Activated gamma-delta T cell (primary cell): ENCODE measurements at regions not wholly inside any gene's neighbourhood (a gene's known extent, or its start where the extent isn't known, plus 50 kb on each side); places are given as distances from the start of the nearest gene placed in this dataset.
"Not testable (repeated sequence)": the region's sequence is repeated elsewhere in the genome, so short reads cannot be mapped to it uniquely, and the experiment has no call there.

Experiments
- DNase-seq: peaks from one replicate; lab custom pipeline; 2025; lab: John Stamatoyannopoulos, UW

DNA sequence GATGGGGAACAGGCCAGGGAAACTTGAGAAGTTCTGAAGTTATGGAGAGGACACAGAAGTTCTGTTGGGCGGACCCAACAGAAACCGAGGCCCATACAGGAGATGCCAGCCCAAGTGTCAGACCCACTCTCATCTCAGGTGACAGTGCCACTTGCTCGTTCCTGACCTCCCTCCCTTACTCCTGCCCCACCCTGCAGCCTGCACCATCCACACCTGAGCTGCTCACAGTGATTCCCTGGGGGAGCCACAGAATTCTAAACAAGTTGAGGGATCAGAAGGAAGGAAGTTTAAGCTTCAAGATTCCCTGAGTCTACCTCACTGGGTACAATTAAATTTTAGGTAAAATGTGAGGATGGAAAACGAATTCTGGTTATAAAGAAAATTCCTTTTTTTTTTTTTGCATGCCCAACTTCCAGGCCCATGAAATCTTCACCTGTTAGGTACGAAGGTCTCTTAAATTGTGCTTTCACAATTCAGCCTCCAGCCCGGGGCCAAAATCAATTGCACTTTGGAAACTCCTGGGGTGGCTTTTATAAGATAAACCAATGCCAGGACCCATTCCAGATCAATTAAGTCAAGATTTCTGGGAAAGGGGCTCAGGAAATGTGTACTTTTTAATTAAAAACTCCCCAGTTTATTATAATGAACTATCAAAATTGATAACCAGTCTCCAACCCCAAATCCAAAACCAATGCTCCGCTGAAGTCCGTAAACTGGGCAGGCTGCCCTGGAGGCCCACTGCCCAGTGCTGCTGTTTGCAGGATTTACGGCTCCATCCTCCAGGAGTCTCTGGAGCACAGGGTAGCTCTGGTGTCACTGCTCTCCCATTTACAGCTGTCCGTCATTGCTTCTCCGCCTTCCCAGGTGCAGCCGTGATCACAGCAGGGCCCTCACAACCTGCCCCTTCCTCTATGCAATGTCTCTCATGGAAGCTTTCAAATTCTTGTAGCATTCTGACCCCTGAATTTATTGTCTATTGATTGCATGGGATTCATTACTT, 643.5 kb downstream of the UQCRFS1 start:
- DNase-seq = no peak

DNA sequence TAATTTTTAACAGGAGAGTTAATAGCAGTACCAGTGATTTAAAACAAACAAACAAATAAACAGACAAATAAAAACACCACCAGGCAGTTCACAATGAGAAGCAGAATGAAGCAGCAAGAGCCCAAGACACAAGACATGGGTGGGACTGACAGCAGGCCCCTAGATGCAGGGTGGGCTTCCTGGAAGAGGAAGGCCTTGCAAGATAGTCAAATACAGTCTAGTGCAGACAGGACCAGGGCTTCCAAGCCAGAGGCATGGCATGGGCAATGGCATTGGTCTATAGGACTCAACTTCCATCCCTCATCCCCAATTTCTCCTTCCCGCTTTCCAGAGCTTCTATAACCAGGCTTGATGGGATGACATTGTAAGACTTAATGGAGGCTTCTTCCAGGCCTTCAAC, 645.1 kb downstream of the UQCRFS1 start:
- DNase-seq = no peak

DNA sequence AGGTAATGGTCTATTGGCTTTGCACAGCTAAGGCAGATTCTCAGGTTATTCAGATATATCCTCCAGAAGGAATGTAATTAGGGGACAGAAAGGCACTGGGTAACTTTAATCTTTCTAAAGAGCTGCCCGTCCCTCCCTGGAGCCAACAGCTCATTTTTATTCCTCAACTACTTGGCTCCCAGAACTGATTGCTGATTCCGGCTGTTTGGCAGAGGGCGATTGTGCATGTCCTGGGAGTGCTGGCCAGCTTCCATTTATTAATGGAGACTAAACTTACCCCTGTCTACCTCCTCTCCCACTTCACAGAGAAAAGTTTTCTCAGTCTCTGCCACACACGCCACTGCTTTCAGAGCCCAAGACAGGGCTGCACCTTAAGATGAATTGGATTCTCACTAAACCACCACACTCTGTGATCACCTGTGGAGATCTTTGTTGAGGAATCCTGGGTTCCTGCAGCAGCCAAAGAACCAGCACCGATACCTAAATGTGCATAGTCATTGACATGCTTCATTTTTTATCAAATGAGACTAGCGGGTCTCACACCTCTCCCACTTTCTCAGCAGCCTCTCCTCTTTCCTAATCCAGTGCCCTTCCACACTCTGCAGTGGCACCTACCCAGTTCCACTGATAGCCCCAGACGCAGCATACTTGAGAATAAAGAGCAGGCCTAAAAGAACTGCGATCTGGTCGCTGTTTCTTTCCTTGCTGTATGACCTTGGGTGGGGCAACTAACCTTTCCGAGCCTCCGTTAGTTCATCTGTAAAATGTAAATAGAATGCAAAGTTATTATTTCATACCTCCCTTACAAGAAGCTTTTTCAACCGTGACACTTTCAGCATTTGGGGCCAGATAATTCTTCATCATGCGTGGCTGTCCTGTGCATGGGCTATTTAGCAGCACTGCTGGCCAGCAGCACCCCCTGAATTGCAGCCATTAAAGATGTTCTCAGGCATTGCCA, 648.7 kb downstream of the UQCRFS1 start:
- no peak for DNase-seq

DNA sequence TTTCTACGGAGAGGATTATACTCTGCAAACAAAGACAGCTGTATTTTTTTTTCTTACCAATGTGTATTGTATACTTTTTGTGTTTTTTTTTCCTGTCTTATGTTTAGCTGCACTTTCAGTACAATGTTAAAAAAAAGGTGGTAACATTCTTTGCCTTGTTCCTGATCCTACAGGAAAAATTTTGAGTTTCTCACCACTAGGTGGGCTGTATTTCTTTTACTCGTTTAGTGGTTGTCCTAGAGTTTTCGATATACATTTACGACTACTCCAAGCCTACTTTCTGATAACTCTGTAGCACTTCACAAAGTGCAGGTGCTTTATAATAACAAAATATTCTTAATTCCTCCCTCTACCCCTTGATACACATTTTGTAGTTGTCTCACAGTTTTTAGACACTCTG, 652.2 kb downstream of the UQCRFS1 start:
- no peak for DNase-seq

DNA sequence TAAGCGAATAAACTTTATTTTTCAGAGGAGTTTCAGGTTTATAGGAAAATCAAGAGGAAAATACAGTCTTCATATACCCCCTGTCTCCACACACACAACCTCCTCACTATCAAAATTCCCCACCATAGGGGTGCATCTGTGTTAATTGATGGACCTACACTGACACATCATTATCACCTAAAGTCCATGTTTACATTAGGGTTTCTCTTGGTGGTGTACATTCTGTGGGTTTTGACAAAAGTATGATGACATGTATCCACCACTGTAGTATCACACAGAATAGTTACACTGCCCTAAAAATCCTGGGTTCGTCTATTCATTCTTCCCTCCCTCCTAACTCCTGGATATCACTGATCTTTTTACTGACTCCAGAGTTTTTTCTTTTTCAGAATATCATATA, 654.2 kb downstream of the UQCRFS1 start:
- no peak for DNase-seq

DNA sequence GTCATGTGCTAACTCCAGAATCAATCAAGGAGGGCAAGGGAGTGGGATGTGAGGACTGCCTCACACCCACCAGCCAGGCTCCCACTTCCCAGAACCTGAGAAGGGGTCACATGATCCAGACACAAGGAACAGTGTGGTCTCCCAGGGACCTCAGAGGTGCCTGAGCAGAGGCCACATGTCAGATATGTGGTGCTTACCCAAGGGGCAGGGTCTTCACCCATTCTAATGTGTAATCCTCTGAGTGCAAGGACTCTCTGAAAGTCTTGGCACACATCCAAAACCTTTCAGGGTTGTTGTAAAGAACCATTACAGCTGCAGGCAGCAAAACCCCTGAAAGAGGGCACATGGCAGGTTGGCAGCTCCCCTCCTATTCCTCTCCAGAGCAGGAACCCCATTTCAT, 656.6 kb downstream of the UQCRFS1 start:
- no peak for DNase-seq

DNA sequence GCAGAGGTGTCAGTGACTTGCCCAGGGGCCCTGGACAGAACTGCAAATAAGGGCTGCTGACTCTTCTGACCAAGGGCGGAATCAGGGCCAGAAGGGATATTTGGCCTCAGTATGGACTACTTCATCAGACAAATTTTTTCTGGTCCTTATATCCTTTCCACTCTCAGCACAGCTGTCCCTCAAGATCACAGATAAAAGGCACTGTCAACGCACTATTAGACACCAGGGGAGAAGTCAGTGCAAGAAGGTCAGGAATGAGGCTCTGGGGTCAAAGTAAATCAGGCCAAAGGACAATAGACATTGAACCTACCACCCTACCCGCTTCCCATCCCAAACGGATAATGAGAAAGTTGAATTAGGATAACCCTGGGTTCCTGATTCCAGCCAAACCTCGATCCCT, 657.6 kb downstream of the UQCRFS1 start:
- no peak for DNase-seq

DNA sequence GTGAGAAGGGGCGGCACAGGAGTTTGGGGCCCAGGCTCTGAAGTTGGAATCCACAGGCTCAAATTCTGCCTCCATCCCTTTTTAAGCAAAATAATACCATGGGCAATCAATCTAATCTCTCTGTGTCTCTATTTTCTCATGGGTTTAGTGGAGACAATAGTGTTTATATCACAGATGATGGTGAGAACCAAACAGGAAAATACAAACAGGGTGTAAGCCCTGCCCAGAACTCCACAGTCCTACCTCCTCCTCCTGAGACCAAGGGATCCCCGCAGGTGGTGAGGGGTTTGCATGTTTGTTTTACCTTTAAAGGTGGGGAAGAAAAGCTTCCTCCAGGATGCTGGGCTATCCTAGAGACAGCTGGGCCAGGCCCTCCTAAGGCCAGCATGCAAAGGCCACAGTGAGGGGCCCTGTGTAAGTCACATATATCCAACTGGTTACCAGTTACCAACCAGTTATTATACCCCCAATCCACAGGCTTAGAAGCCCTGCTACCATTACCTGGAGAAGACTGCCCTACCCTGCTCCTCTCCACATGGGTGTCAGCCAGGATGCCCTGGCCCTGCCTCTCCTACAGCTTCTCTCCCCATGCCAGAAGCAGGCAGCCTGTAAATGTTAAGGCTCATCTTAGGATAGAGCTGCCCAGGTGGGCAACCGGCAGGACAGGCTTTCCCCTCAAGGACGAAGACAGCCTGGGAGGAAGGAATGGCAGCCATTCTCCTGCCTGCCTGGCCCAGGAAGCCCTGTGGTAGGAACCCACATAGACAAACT, 658.4 kb downstream of the UQCRFS1 start:
- no peak for DNase-seq

DNA sequence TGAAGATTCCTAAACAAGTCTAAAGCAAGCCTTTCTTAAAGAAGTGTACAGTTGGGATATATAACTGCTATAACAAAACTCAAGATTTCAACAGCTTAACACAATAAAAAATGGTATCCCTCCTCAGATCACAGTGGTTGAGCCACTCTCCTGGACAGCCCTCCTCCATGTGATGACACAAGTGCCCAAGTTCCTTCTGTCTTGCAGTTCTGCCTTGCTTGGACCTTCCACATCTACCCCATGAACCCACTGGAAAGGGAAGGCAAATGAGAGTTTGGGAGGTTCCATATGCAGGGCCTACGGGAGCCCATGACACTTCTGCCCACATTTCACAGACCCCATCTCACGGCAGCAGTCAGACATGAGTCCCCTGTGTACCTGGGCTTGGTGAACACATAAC, 659.2 kb downstream of the UQCRFS1 start:
- DNase-seq = no peak

DNA sequence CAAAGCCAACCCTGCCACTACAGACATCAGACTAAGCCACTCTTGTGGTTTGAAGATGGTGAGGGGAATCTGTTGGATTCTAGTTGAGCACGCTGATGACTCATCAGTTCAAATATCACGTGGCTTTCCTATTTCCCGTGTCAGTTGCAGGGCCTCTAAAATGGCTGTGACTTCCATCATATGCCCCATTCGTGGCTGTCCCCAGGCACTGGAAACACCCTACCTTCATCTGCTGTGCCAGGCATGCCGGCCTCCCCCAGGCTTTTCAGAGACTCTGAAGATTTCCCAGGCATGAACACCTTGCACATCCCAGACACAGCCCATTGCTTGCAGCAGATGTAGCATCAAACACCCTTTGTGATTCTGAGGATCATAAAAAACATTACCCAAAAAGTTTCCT, 659.9 kb downstream of the UQCRFS1 start:
- DNase-seq = no peak

DNA sequence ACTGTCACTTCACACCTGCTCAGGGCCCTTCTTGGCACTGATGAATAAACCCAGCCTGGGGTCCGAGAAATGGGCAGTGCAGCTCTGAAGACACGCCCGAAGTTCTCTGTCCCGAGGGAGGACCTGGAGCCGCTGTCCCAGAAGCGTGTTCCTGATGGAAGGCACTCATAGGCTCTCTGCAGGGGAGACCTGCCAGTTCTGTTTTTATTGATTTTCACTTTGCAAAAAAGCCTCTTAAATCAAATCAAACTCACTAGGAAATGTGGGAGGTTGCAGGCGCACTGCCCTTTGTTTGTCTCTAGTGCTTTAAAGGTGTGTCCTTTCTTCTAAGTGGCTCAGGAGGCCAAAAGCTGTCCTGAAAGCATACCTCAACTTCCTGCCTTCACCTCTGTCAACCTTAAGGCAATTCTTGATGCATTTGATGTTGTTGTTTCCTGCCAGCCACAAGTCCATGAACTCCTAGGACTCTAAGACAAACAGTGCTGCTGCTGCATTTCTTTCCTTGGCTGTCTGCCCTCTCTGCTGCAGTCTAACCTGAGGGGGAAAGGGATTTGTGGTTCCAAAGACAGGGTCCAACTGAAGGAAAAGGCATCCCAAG, 663.2 kb downstream of the UQCRFS1 start:
- DNase-seq = no peak

DNA sequence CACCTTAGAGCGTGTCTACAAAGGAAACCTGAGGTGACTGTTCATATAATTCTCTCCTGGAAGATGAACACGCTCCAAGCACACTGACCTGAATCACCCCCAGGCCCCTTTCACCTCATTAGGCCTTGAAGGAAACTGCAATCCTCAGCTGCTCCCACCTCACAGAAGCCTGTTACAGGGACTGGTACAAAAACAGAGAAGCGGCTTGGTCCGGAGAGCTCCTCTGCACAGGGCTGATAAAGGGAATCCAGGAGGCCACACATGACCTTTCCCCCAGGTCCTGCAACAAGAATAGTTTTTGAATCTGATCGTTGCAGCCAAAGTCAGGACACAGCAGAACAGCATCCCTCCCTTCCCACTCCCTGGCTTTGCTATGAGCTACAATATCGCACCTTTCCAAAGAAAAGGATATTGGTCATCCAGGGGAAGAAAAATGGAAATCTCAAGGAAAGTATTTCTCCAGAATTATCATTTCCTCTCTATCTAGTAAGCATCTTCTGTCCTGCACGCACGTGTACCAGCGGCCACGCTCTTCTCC, 666.7 kb downstream of the UQCRFS1 start:
- DNase-seq = no peak

DNA sequence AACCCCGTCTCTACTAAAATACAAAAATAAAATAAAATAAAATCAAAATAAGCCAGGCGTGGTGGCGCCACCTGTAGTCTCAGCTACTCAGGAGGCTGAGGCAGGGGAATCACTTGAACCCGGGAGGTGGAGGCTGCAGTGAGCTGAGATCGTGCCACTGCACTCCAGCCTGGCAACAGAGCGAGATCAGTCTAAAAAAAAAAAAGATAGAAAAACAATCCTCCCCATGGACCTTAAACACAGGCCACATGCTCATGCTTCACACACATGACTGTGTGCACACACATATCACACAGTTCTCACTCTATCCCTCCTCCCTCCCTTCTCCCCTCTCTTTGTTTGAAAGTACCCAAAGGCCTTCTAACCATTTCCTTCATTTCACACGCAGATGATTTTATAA, 667.6 kb downstream of the UQCRFS1 start:
- DNase-seq = not testable (repeated sequence)

DNA sequence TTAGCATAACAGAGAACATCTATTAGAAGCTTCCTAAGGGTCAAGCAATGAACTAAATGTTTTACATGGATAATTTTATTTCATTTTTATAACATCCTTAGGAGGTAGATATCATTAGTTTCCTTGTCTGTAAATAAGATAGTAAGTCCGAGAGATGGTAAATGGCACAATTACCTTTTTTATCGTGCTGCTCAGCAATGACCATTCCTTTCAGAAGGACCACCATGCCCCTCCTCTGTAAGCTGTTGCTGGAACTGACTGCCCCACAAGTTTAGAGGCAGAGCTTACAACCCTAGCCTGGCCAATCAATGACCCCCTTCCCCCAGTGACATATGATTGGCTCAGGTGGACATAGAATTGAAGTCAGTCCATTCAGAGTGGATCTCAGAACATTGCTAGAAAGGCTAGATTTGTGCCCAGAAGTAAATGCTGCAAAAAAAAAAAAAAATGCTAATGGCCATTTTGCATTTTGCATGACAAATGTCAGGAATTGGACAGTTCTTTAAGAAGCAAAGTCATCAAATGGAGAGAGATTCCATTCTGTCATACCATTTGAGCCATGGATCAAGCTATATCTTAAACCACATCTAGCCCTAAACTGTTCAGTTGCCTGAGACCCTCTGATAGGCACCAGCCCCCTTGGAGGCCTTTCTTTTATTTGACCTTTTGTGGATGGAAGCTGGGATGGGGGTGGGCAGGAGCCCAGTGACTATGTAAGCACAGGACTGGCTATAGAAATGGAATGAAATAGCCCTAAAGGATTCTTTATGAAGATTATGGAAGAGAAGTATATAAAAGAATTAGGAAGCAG, 668.3 kb downstream of the UQCRFS1 start:
- DNase-seq = no peak

DNA sequence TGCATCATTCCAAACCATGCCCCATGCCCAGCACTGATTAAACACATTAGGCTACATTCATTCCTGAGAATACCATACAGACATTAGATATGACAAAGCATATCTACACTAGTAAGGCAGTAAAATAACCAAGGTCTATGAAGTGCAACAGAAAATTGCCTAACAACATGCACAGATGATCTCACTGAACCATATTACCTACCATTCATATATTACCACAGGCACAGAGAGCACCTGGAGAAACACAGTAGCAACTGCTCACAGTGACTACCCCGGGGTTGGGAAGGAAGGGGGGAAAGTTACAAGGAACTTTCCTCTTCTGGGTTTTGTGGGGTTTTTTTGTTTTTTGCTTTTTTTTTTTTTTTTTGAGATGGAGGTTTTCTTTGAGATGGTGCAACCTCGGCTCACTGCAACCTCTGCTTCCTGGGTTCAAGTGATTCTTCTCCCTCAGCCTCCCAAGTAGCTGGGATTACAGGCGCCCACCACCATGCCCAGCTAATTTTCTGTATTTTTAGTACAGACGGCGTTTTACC, 669.6 kb downstream of the UQCRFS1 start:
- DNase-seq = no peak

DNA sequence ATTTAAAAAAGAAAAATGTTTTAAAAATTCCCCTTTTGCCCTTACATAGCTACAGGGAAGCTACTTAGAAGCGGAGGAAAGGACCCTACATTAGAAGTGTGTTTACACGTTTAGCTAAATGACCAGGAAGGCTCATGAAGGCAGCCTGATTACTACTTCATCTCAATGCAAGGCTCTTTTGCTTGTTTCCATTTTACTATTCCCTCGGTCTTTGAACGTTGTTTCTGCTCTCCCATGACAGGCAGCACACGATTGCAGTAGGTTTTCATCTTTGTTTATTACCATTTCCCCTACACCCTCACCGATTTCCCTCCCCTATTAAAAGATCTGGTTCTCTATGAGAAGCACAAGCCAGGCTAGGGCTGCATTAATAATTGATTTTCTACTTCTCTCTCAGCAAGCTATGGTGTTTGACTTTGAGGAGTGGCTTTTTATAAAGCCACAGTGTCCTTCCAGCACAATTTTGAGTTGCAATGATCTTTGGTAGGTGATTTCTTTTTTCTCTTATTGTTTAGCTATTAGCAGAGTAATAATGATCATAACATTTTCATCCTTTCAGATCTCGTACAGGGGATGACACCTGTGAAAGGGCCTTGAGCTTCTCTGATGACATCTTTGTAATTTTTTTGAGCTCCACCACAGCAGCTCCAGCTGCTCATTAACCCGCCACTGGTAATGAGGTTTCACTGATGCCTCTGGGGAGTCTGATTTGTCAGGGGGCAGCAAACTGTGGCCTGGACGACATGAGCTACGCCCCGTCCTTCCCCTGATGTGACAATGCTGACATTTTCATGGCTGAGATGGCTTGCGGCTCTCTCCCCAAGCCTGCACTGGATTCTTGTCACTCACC, 670.3 kb downstream of the UQCRFS1 start:
- DNase-seq = no peak

DNA sequence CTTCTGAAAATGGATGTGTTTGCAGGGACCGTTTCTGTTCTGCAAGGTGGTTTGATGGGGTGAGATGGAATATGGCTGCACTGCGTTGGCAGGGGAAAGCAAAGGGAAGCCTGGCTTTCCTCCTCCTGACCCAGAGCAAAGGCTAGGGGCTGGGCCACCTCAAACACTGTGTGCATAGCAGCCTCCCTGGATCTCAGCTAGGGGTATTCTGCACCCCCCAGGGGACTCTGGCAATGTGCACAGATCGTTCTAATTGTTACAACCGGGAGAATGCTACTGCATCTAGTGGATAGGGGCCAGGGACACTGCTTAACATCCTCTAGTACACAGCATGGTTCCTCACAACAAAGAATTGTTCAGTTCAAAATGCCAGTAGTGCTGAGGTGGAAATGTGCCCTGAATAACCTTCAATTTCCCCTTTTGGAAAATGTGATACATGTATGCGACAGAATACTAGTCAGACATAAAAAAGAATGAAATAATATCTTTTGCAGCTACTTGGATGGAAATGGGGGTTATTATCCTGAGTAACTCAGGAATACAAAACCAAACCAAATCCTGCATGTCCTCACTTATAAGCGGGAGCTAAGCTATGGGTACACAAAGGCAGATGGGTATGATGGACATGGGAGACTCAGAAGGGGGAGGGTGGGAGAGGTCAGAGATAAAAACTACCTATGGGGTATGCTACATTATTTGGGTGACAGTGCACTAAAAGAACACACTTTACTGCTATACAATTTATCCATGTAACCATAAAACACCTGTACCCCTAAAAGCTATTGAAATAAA, 671.2 kb downstream of the UQCRFS1 start:
- no peak for DNase-seq

DNA sequence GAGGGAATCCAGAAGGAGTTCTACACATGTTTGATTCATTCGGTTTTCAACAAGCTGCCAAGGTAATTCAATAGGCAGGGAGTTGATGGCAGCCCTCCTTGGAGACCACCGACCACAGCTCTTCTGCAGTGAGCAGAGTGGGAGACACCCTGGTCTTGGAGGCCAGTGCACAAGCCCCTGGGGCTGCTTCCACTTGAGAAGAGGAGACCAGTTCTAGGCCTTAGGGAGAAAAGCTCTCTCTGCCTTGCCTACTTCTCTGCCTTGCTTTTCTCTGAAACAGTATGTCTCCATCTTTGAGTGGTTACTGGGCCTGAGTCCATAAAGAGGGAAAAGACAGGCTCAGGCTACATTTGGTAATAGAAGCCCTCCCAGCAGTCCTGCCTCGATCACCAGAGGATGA, 671.9 kb downstream of the UQCRFS1 start:
- no peak for DNase-seq
